ENCODE measurements at regions not wholly inside any gene's neighbourhood (a gene's known extent, or its start where the extent isn't known, plus 50 kb on each side); places are given as distances from the start of the nearest gene placed in this dataset.

DNA sequence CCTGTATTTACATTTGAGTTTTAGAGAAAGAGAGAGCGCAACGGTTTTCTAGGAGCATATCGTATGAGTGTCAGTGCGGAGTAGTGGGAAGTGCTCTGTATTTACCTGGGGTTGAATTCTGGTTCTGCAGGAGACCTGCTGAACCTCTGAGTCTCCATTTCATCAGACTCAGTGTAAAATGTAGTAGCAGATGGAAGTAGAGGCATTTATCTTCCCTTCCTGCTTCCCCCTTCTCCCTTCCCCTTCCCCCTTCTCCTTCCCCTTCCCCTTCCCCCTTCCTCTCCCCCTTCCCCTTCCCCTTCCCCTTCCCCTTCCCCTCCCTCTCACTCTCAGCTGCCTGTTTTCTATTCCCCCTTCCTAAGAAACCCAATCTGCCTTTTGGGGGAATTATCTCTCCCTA, 426.9 kb downstream of the NPIPA7 start:
- no peak overlapping the region for H3K4me3 ChIP-seq (ENCODE audit: control insufficient read depth, low read depth, low read length)
- TF ChIP-seq, protein P1, sequence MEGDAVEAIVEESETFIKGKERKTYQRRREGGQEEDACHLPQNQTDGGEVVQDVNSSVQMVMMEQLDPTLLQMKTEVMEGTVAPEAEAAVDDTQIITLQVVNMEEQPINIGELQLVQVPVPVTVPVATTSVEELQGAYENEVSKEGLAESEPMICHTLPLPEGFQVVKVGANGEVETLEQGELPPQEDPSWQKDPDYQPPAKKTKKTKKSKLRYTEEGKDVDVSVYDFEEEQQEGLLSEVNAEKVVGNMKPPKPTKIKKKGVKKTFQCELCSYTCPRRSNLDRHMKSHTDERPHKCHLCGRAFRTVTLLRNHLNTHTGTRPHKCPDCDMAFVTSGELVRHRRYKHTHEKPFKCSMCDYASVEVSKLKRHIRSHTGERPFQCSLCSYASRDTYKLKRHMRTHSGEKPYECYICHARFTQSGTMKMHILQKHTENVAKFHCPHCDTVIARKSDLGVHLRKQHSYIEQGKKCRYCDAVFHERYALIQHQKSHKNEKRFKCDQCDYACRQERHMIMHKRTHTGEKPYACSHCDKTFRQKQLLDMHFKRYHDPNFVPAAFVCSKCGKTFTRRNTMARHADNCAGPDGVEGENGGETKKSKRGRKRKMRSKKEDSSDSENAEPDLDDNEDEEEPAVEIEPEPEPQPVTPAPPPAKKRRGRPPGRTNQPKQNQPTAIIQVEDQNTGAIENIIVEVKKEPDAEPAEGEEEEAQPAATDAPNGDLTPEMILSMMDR (conservative IDR thresholded peaks at IDR 0.05; ENCODE audit: control insufficient read depth, insufficient read depth, low read depth, low read length), result no peak
- no peak for DNase-seq (ENCODE audit: low read depth)

DNA sequence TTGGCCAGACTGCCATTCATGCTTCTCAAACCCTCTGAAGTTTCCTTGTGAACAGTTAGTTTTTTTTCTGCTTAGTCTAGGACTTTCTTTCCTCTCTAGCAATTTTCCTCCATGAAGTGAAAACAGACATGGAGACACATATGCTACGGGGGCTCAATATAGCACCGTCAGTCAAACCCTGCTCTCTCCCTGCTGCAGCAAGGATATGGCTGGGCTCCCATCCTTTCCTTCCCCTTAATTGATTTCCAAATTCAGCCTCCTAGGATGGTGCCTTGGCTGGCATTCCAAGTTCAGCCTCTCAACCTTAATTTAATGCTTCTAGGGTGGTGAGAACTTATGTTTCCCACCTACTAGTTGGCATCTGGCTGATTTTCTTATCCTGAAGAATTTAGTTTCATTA, 436.7 kb downstream of the NPIPA7 start:
- TF ChIP-seq, protein P1 (conservative IDR thresholded peaks at IDR 0.05; ENCODE audit: control insufficient read depth, insufficient read depth, low read depth, low read length), result no peak
- DNase-seq (ENCODE audit: low read depth), result no peak
- H3K4me3 ChIP-seq (ENCODE audit: control insufficient read depth, low read depth, low read length), result no peak overlapping the region

DNA sequence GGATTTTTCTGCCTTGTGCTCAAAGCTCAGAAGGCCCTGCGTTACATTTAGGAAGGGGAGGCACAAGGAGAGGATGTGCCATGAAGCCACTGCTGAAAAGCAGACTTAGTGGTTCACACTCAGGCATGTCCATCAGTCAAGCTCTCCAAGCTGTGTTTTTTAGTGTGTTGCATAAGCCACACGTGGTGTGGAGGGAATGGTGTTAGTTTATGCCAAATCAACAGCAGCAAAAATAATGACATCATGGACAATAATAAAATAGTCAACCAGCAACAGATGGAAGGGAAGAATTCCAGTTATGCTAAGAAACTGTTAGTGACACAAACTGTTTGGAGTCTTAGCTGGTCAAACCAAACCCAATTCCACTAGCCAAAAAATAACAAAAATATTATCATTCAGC, 438.3 kb downstream of the NPIPA7 start:
- TF ChIP-seq, protein P1 (conservative IDR thresholded peaks at IDR 0.05; ENCODE audit: control insufficient read depth, insufficient read depth, low read depth, low read length), result no peak
- H3K4me3 ChIP-seq (ENCODE audit: control insufficient read depth, low read depth, low read length), result no peak overlapping the region
- DNase-seq (ENCODE audit: low read depth), result no peak

DNA sequence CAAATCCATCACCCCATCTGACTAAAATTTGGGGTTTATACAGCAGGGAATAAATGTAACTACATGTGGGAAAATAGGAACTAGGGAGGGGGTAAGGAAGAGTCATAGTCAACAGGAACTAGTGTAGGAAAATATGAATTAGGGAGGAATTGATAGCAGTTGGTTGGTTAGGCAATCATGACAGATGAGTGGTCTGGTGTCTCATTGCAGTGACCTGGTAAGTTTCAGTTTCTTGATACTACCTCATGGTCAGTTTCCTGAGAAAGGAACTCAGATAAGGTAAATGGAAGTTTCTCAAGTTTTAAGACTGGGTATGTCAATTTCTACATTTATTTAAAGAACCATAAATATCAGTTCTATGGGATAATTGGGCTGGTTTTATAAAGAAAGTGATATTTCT, 442.3 kb downstream of the NPIPA7 start:
- no peak for DNase-seq (ENCODE audit: low read depth)
- no peak overlapping the region for H3K4me3 ChIP-seq (ENCODE audit: control insufficient read depth, low read depth, low read length)
- TF ChIP-seq, protein P1 (conservative IDR thresholded peaks at IDR 0.05; ENCODE audit: control insufficient read depth, insufficient read depth, low read depth, low read length), result no peak

DNA sequence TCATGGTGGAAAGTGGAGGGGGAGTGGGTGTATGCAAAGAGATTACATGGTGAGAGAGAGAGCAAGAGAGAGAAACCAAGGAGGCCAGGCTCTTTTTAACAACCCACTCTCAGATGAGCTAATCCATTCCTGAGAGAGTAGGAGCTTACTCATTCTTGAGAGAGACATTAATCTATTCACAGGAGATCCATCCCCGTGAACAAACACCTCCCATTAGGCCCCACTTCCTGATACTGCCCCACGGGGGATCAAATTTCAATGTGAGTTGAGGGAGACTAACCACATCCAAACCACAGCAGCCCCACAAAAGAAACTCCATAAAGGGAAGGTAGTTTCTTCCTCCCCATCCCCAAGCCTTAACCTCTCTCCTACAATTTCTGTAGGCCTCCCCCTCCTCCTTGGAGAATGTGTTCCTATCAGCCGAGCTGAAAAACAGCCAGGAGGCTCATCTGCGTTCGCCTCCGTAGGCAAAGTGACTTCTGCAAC, 450.0 kb downstream of the NPIPA7 start:
- no peak overlapping the region for H3K4me3 ChIP-seq (ENCODE audit: control insufficient read depth, low read depth, low read length)
- TF ChIP-seq, protein P1 (conservative IDR thresholded peaks at IDR 0.05; ENCODE audit: control insufficient read depth, insufficient read depth, low read depth, low read length), result no peak
- no peak for DNase-seq (ENCODE audit: low read depth)

DNA sequence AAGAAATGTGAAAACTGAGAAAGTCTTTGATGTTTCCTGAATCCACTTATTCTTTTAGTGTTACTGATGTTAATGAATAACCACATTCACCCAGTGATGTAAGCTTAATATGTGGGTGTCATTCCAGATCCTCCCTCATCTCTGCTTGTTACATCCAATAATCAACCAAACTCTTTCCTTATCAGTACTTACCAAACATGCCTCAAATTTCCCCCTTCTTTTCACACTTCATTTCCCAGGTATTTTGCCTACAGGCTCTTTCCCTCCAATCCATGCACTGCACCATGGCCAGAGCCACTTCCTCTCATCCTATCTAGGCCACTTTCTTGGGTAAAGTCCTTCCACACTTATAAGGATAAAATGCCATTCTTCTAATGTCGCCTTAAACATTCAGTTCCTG, 451.5 kb downstream of the NPIPA7 start:
- TF ChIP-seq, protein P1 (conservative IDR thresholded peaks at IDR 0.05; ENCODE audit: control insufficient read depth, insufficient read depth, low read depth, low read length), result no peak
- no peak overlapping the region for H3K4me3 ChIP-seq (ENCODE audit: control insufficient read depth, low read depth, low read length)
- no peak for DNase-seq (ENCODE audit: low read depth)

DNA sequence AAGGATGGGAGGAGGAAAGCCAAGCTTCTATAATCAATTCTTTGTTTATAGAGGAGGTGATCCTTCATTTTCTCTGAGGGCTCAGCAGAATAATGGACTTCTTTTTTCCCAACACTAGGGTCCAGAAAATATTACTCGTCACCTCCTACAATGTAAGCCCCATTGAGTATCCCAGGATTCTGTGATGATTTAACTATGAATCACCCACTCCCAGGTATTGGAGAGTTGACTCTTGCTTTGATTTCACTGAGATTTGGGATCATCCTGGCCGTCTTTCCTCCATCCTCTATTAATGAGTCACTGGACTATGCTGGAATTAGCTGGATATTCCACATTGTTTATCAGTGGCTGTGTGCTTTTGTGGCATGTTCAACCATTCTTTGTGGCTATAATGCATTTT, 452.0 kb downstream of the NPIPA7 start:
- no peak for DNase-seq (ENCODE audit: low read depth)
- no peak overlapping the region for H3K4me3 ChIP-seq (ENCODE audit: control insufficient read depth, low read depth, low read length)
- TF ChIP-seq, protein P1 (conservative IDR thresholded peaks at IDR 0.05; ENCODE audit: control insufficient read depth, insufficient read depth, low read depth, low read length), result no peak
